A549 (cell line): ENCODE measurements at regions not wholly inside any gene's neighbourhood (a gene's known extent, or its start where the extent isn't known, plus 50 kb on each side); places are given as distances from the start of the nearest gene placed in this dataset.

Experiments
- ATAC-seq, 2 experiments: fragments of 200-7000 bp in 1 of 2; fragments of >200 bp in 1 of 2; cut with Nextera tagmentation in 1 of 2; cut with Tn5 transposase in 1 of 2; 3 replicates each; pipeline versions ENCODE4 v1.8.0 to v1.9.1; 2018 to 2020; ENCODE audit warnings: mild to moderate bottlenecking in 1 of 2, moderate library complexity in 1 of 2
- CTCF ChIA-PET: fragments of 300-600 bp; sonication (Branson Sonifier 250); formaldehyde crosslinking; extraction: SDS; loops from one replicate; lab custom pipeline; 2021; ENCODE audit warnings: antibody characterized with exemption, inconsistent platforms; lab: Yijun Ruan, JAX
- POLR2A ChIA-PET: fragments of 350-600 bp; formaldehyde crosslinking; extraction: SDS; loops from one replicate; lab custom pipeline; 2021; ENCODE audit warnings: antibody characterized with exemption, inconsistent platforms; lab: Yijun Ruan, JAX
- DNase-seq, 2 experiments: peaks; one replicate each; pipeline versions ENCODE4 v3.0.0 to v3.0.0-alpha.2; 2011 to 2016; ENCODE audit warnings: low read depth in 1 of 2, low spot score in 1 of 2
- FAIRE-seq: peaks from 2 replicates; lab custom pipeline; 2011; peaks lifted over from hg19 to GRCh38; lab: Jason Lieb, UNC
- H3K27ac ChIP-seq, 2 experiments: fragments of >200 bp; sonication (Bioruptor Twin); formaldehyde crosslinking; 3 replicates each; pipeline ENCODE4 v1.5.1; 2016 to 2017
- H3K4me1 ChIP-seq: fragments of >200 bp; sonication (Bioruptor Twin); formaldehyde crosslinking; 3 replicates; pipeline ENCODE4 v1.6.1; 2016
- H3K4me2 ChIP-seq: fragments of >200 bp; sonication (Bioruptor Twin); formaldehyde crosslinking; 3 replicates; pipeline ENCODE4 v1.6.1; 2016
- H3K4me3 ChIP-seq: fragments of >200 bp; sonication (Bioruptor Twin); formaldehyde crosslinking; 3 replicates; pipeline ENCODE4 v1.5.1; 2016
- H3K9me3 ChIP-seq: fragments of >200 bp; sonication (Bioruptor Twin); formaldehyde crosslinking; 3 replicates; pipeline ENCODE4 v1.6.1; 2016
- BCL3 ChIP-seq: fragments of >200 bp; sonication (Bioruptor Twin); formaldehyde crosslinking; IDR thresholded peaks from 3 replicates; pipeline ENCODE4 v1.6.1; 2016
- EHF ChIP-seq: fragments of 250-450 bp; sonication (Bioruptor Pico); IDR thresholded peaks from 2 replicates; pipeline ENCODE4 v1.5.0; 2020; ENCODE audit warnings: mild to moderate bottlenecking
- EHMT2 ChIP-seq: fragments of 200-600 bp; sonication (generic); IDR thresholded peaks from 2 replicates; pipeline ENCODE4 v1.6.1; 2016; ENCODE audit warnings: antibody characterized with exemption, low read depth, mild to moderate bottlenecking, moderate library complexity
- EP300 ChIP-seq, 2 experiments: fragments of >200 bp; sonication (Bioruptor Twin); formaldehyde crosslinking; IDR thresholded peaks; 2 replicates in 1 of 2; 3 replicates in 1 of 2; pipeline ENCODE4 v1.6.1; 2016 to 2017
- FOXS1 ChIP-seq: fragments of 250-450 bp; sonication (Bioruptor Pico); IDR thresholded peaks from 2 replicates; pipeline ENCODE4 v1.5.0; 2020; ENCODE audit warnings: mild to moderate bottlenecking, moderate library complexity
- HDAC2 ChIP-seq: fragments of 200-600 bp; sonication (generic); IDR thresholded peaks from 2 replicates; pipeline ENCODE4 v1.6.1; 2016
- HEYL ChIP-seq: fragments of 250-450 bp; sonication (Bioruptor Pico); IDR thresholded peaks from 2 replicates; pipeline ENCODE4 v1.8.0; 2021; ENCODE audit warnings: mild to moderate bottlenecking, moderate library complexity
- HOXA7 ChIP-seq: fragments of 250-450 bp; sonication (Bioruptor Pico); IDR thresholded peaks from 2 replicates; pipeline ENCODE4 v1.5.0; 2020; ENCODE audit warnings: mild to moderate bottlenecking, moderate library complexity
- HOXB5 ChIP-seq: fragments of 250-450 bp; sonication (Bioruptor Pico); IDR thresholded peaks from 2 replicates; pipeline ENCODE4 v1.5.0; 2020; ENCODE audit warnings: mild to moderate bottlenecking, moderate library complexity
- KDM1A ChIP-seq: fragments of 200-600 bp; sonication (generic); IDR thresholded peaks from 2 replicates; pipeline ENCODE4 v1.6.1; 2016; ENCODE audit warnings: low read depth, mild to moderate bottlenecking
- MAX ChIP-seq: IDR thresholded peaks from 2 replicates; pipeline ENCODE4 v1.6.1; 2012
- MAZ ChIP-seq: fragments of 150-350 bp; IDR thresholded peaks from 2 replicates; pipeline ENCODE4 v1.6.1; 2014; ENCODE audit warnings: antibody characterized with exemption, low read depth, low read length, borderline replicate concordance
- MYC ChIP-seq: IDR thresholded peaks from 2 replicates; pipeline ENCODE4 v1.6.1; 2012; ENCODE audit warnings: mild to moderate bottlenecking, inconsistent platforms, low read length, improper control_type of control experiment, borderline replicate concordance
- PBX3 ChIP-seq: IDR thresholded peaks from 2 replicates; pipeline ENCODE4 v1.6.1; 2012
- POLR2A ChIP-seq: IDR thresholded peaks from 2 replicates; pipeline ENCODE4 v1.6.1; 2012; ENCODE audit warnings: mild to moderate bottlenecking, low read length
- RAD21 ChIP-seq, 2 experiments: fragments of >200 bp in 1 of 2; sonication (Bioruptor Twin) in 1 of 2; formaldehyde crosslinking in 1 of 2; IDR thresholded peaks in 1 of 2; conservative IDR thresholded peaks in 1 of 2; 2 replicates in 1 of 2; 3 replicates in 1 of 2; pipeline ENCODE4 v1.6.1; 2012 to 2018; ENCODE audit warnings: inconsistent platforms in 1 of 2
- RCOR1 ChIP-seq: fragments of 150-350 bp; IDR thresholded peaks from 2 replicates; pipeline ENCODE4 v1.6.1; 2014; ENCODE audit warnings: antibody characterized with exemption, low read length, low read depth
- RFX5 ChIP-seq: fragments of 450-650 bp; IDR thresholded peaks from 2 replicates; pipeline ENCODE4 v1.7.1; 2014; ENCODE audit warnings: antibody characterized with exemption, mild to moderate bottlenecking, moderate library complexity
- TP53 ChIP-seq: fragments of 250-450 bp; sonication (Bioruptor Pico); IDR thresholded peaks from 2 replicates; pipeline ENCODE4 v1.5.0; 2021; ENCODE audit warnings: mild to moderate bottlenecking, moderate library complexity
- ZC3H11A ChIP-seq: fragments of 450-650 bp; IDR thresholded peaks from 2 replicates; pipeline ENCODE4 v1.6.1; 2014; ENCODE audit warnings: antibody characterized with exemption, mild to moderate bottlenecking
- ZFP36 ChIP-seq: fragments of 450-650 bp; IDR thresholded peaks from 2 replicates; pipeline ENCODE4 v1.6.1; 2014; ENCODE audit warnings: borderline replicate concordance; ENCODE audit not compliant: partially characterized antibody
- ZNF302 ChIP-seq: fragments of 250-450 bp; sonication (Bioruptor Pico); IDR thresholded peaks from 2 replicates; pipeline ENCODE4 v1.9.0; 2021; ENCODE audit warnings: inconsistent platforms, mild to moderate bottlenecking, moderate library complexity
- WGBS: methylation state at CpG from one replicate; pipeline ENCODE4 v1.1.6; 2017; ENCODE audit errors: missing lambda C conversion rate; 5-methylcytosine and 5-hydroxymethylcytosine counted together
- TF ChIP-seq, protein P1 (sequence below): fragments of 200-600 bp; sonication (generic); IDR thresholded peaks from 2 replicates; pipeline ENCODE4 v1.6.1; 2016; ENCODE audit warnings: antibody characterized with exemption, mild to moderate bottlenecking, moderate library complexity
- TF ChIP-seq, protein P2 (sequence below): fragments of 250-450 bp; sonication (Bioruptor Pico); IDR thresholded peaks from 2 replicates; pipeline ENCODE4 v1.5.0; 2021; ENCODE audit warnings: mild to moderate bottlenecking, moderate library complexity, borderline replicate concordance

DNA sequence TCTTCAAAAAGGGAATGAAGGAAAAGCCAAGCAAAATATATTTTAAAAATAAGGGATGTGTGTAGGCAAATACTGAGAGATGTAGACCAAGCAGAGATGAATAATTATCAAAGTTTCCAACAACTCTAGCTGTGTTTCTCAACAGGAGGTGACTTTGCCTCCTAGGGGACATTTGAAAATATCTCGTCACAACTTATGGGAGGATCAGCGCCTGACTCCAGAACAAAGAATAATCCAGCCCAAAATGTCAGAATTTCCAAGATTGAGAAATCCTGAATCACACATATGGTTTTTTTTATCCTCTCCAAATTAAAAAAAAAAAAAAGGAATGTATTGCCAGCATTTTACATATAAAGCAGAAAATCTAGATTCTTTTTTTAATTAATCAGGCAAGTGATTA lies 241.2 kb upstream of the ZFP64 start:
- FAIRE-seq, result no peak
- POLR2A ChIA-PET, result no interaction called here
- Histone ChIP-seq H3K4me2 (no peak overlapping the region), H3K27ac (no peak overlapping the region)
- TF ChIP-seq RCOR1 (no peak), BCL3 (no peak), MAX (no peak), ZNF302 (no peak), MAZ (no peak), TP53 (CRISPR knock-in tag) (no peak), HOXA7 (CRISPR knock-in tag) (no peak), EHF (no peak), ZFP36 (no peak), HEYL (CRISPR knock-in tag) (no peak), HDAC2 (no peak)
- TF ChIP-seq, protein P1, sequence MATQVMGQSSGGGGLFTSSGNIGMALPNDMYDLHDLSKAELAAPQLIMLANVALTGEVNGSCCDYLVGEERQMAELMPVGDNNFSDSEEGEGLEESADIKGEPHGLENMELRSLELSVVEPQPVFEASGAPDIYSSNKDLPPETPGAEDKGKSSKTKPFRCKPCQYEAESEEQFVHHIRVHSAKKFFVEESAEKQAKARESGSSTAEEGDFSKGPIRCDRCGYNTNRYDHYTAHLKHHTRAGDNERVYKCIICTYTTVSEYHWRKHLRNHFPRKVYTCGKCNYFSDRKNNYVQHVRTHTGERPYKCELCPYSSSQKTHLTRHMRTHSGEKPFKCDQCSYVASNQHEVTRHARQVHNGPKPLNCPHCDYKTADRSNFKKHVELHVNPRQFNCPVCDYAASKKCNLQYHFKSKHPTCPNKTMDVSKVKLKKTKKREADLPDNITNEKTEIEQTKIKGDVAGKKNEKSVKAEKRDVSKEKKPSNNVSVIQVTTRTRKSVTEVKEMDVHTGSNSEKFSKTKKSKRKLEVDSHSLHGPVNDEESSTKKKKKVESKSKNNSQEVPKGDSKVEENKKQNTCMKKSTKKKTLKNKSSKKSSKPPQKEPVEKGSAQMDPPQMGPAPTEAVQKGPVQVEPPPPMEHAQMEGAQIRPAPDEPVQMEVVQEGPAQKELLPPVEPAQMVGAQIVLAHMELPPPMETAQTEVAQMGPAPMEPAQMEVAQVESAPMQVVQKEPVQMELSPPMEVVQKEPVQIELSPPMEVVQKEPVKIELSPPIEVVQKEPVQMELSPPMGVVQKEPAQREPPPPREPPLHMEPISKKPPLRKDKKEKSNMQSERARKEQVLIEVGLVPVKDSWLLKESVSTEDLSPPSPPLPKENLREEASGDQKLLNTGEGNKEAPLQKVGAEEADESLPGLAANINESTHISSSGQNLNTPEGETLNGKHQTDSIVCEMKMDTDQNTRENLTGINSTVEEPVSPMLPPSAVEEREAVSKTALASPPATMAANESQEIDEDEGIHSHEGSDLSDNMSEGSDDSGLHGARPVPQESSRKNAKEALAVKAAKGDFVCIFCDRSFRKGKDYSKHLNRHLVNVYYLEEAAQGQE, result no peak
- TF ChIP-seq, protein P2, sequence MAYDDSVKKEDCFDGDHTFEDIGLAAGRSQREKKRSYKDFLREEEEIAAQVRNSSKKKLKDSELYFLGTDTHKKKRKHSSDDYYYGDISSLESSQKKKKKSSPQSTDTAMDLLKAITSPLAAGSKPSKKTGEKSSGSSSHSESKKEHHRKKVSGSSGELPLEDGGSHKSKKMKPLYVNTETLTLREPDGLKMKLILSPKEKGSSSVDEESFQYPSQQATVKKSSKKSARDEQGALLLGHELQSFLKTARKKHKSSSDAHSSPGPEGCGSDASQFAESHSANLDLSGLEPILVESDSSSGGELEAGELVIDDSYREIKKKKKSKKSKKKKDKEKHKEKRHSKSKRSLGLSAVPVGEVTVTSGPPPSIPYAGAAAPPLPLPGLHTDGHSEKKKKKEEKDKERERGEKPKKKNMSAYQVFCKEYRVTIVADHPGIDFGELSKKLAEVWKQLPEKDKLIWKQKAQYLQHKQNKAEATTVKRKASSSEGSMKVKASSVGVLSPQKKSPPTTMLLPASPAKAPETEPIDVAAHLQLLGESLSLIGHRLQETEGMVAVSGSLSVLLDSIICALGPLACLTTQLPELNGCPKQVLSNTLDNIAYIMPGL (CRISPR knock-in tag), result no peak
- TF ChIP-seq, all 56 proteins: peak for 0
- H3K4me3 ChIP-seq, result no peak overlapping the region
- DNase-seq, result no peak
- H3K4me1 ChIP-seq, result no peaks in the 10 kb centered on the region
- CTCF ChIA-PET, result no interaction called here
- 25% methylated on average over 2 of the region's 2 CpGs for WGBS
- ATAC-seq, result no peak
- no peaks in the 10 kb centered on the region for H3K9me3 ChIP-seq

DNA sequence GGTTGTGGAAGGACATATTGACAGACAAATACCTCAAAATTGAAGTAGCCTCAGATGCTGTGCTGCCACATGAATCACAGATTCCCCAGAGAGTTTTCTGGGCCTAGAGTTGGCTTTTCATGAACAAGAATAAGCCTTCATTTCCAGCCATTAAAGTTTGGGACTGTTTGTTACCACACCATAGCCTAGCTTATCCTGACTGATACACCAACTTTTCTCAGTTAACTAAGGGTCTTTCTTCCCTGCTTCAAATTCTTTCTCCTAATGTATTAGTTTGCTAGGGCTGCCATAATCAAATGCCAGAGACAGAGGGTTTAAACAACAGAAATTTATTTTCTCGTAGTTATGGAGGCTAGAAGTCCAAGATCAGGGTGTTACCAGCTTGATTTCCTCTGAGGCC lies 237.4 kb upstream of the ZFP64 start:
- 16% methylated on average over 1 of the region's 1 CpG for WGBS
- CTCF ChIA-PET, result no interaction called here
- DNase-seq, result no peak
- Histone ChIP-seq H3K27ac (no peak overlapping the region), H3K4me1 (no peaks in the 10 kb centered on the region), H3K9me3 (no peaks in the 10 kb centered on the region; the same call in 2 of the 3 replicates), H3K4me2 (no peak overlapping the region), H3K4me3 (no peak overlapping the region)
- POLR2A ChIA-PET, result no interaction called here
- no peak for ATAC-seq
- TF ChIP-seq FOXS1 (CRISPR knock-in tag), result no peak
- TF ChIP-seq MAX, result no peak
- no peak for TF ChIP-seq EP300 (IDR thresholded peaks at IDR 0.05)
- no peak for TF ChIP-seq KDM1A
- no peak for TF ChIP-seq MYC
- no peak for TF ChIP-seq RAD21 (conservative IDR thresholded peaks at IDR 0.05 in 1 of 2, IDR thresholded peaks at IDR 0.05 in 1 of 2)
- TF ChIP-seq POLR2A, result no peak
- no peak for TF ChIP-seq EHMT2
- TF ChIP-seq RFX5, result no peak
- TF ChIP-seq PBX3, result no peak
- no peak for TF ChIP-seq ZC3H11A
- no peak for TF ChIP-seq HOXB5 (CRISPR knock-in tag)
- FAIRE-seq, result no peak
